DND-41 (cell line): ENCODE measurements at regions not wholly inside any gene's neighbourhood (a gene's known extent, or its start where the extent isn't known, plus 50 kb on each side); places are given as distances from the start of the nearest gene placed in this dataset.

Experiments used
- CTCF ChIP-seq: IDR thresholded peaks from 2 replicates; pipeline ENCODE4 v1.5.1; 2012; ENCODE audit warnings: borderline replicate concordance, low read length, moderate library complexity, mild to moderate bottlenecking; ENCODE audit not compliant: poor library complexity, severe bottlenecking; ENCODE audit errors: extremely low read depth
- EZH2 ChIP-seq: IDR thresholded peaks from 3 replicates; pipeline ENCODE4 v1.6.1; 2012; ENCODE audit warnings: borderline replicate concordance, low read depth, mild to moderate bottlenecking, moderate library complexity, low read length, inconsistent platforms; ENCODE audit not compliant: severe bottlenecking

- no peak for TF ChIP-seq CTCF
- no peak for TF ChIP-seq EZH2
Measured at GRCh38 chr7:37535841-37536240, 87.2 kb upstream of the ELMO1 start.
